Esophagus squamous epithelium (tissue), 4 donors: ENCODE measurements at regions not wholly inside any gene's neighbourhood (a gene's known extent, or its start where the extent isn't known, plus 50 kb on each side); places are given as distances from the start of the nearest gene placed in this dataset.

ENCODE experiments used
- POLR2A ChIP-seq, 4 donors: fragments of 450-650 bp; IDR thresholded peaks; one replicate each; pipeline ENCODE4 v1.6.1; 2017; ENCODE audit warnings: antibody characterized with exemption in 4 of 4, mild to moderate bottlenecking in 4 of 4, moderate library complexity in 3 of 4
- TF ChIP-seq, protein P1 (sequence below), 6 experiments: fragments of 450-650 bp in 4 of 6; fragments of 200-600 bp in 2 of 6; sonication (generic) in 2 of 6; IDR thresholded peaks; one replicate each; pipeline ENCODE4 v1.5.1; 2016 to 2019; ENCODE audit warnings: antibody characterized with exemption in 6 of 6, mild to moderate bottlenecking in 4 of 6, moderate library complexity in 4 of 6

DNA sequence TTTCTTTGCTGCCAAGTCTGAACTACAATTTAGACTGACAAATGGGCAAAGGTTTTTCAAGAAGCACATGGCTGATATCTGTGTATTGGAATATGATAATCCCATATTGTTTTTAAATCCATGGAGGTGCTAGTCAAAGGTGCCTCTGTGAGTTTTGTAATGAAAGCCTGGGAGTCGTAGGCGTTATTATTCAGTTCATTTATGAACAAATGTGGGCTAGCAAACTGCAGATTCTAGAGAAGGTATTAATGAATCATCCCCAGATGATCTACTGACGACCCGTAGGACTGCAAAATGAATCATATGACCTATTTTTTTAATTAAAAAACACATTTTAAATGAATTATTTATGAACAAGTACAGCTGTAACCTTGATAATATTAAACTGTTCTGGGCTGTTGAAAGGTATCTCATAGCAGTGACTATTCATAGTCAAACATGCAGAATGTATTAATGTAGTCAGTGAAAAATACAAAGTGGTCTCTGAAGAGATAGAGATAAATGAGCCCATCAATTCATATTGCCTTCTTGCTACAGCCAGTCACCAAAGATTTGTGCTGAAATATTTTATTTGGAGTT is 1317.8 kb upstream of the MAP3K7 start:
- TF ChIP-seq, protein P1, sequence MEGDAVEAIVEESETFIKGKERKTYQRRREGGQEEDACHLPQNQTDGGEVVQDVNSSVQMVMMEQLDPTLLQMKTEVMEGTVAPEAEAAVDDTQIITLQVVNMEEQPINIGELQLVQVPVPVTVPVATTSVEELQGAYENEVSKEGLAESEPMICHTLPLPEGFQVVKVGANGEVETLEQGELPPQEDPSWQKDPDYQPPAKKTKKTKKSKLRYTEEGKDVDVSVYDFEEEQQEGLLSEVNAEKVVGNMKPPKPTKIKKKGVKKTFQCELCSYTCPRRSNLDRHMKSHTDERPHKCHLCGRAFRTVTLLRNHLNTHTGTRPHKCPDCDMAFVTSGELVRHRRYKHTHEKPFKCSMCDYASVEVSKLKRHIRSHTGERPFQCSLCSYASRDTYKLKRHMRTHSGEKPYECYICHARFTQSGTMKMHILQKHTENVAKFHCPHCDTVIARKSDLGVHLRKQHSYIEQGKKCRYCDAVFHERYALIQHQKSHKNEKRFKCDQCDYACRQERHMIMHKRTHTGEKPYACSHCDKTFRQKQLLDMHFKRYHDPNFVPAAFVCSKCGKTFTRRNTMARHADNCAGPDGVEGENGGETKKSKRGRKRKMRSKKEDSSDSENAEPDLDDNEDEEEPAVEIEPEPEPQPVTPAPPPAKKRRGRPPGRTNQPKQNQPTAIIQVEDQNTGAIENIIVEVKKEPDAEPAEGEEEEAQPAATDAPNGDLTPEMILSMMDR (IDR thresholded peaks at IDR 0.05), result no peak
- TF ChIP-seq POLR2A (IDR thresholded peaks at IDR 0.05), result no peak
